Breast epithelium (tissue), 3 donors: ENCODE measurements at regions not wholly inside any gene's neighbourhood (a gene's known extent, or its start where the extent isn't known, plus 50 kb on each side); places are given as distances from the start of the nearest gene placed in this dataset.

Experiments used
- CTCF ChIP-seq, 3 donors: fragments of 450-650 bp; IDR thresholded peaks; one replicate each; pipeline ENCODE4 v1.5.1; 2016 to 2017; ENCODE audit warnings: antibody characterized with exemption in 3 of 3, mild to moderate bottlenecking in 3 of 3, moderate library complexity in 3 of 3
- POLR2A ChIP-seq: fragments of 450-650 bp; IDR thresholded peaks from one replicate; pipeline ENCODE4 v1.6.1; 2016; ENCODE audit warnings: antibody characterized with exemption, mild to moderate bottlenecking, moderate library complexity
- POLR2AphosphoS5 ChIP-seq, 3 donors: sonication (generic); formaldehyde crosslinking; IDR thresholded peaks; one replicate each; pipeline ENCODE4 v1.6.1; 2017; ENCODE audit warnings: antibody characterized with exemption in 3 of 3

- TF ChIP-seq POLR2A (no peak), CTCF (IDR thresholded peaks at IDR 0.05) (no peak), POLR2AphosphoS5 (IDR thresholded peaks at IDR 0.05) (no peak)
Observed at GRCh38 chr3:25992606-25993005, 202.7 kb downstream of the OXSM start.
